Heart left ventricle (tissue), 13 donors: ENCODE measurements at regions not wholly inside any gene's neighbourhood (a gene's known extent, or its start where the extent isn't known, plus 50 kb on each side); places are given as distances from the start of the nearest gene placed in this dataset.

ENCODE experiments used
- POLR2A ChIP-seq, 2 donors: fragments of 450-650 bp; IDR thresholded peaks; one replicate each; pipeline ENCODE4 v1.6.1; 2017; ENCODE audit warnings: antibody characterized with exemption in 2 of 2, mild to moderate bottlenecking in 2 of 2, moderate library complexity in 2 of 2
- TF ChIP-seq, protein P1 (sequence below), 12 donors: fragments of 200-600 bp; sonication (generic) in 4 of 12; IDR thresholded peaks; one replicate each; pipeline versions ENCODE4 v1.5.0 to v1.8.0; 2018 to 2022; ENCODE audit warnings: antibody characterized with exemption in 12 of 12, mild to moderate bottlenecking in 5 of 12
- donor health status: ischemic (EF 13 %, LVEDD 7.1; RV severe dilation, severe dysfunction).
- donor health status: DM: no; HTN: yes; CAD: no.
- donor health status: DM: no; HTN: no; CAD: no.
- donor health status: ischemic (EF 25% LVEDD 6.9; RV normal size, moderate dysfunction).
- donor health status: ischemic (EF 25% LVEDD 5.7; RV mildly dilated, moderate dysfunction).
- donor health status: ischemic (EF 35%, LVEDD 5.7; RV mildly dilated, moderate dysfunction).
- donor health status: nonischemic (EF 11% LVEDD 7.7; RV severe dilation, severe dysfunction).
- donor health status: DM: yes; HTN: yes; CAD: no.
- donor health status: PGD.
- donor health status: ischemic (EF 29% LVEDD 5.4; RV normal size, mild dysfunction).
- donor health status: nonischemic (EF 23%, LVEDD 6.1; RV moderate dilation, normal function).

DNA sequence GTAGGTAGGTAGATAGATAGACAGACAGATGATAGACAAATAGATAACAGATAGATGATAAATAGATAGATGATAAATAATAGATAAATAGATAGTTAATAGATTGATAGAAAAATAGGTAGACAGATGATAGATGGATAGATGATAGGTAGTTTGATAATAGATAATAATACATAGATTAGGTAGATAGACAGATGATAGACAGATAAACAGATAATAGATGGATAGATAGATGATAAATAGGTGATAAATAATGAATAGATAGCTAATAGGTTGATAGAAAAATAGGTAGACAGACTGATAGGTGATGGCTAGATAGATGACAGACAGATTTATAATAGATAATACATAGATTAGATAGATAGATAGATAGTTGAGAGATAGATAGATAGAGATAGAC lies 350.5 kb upstream of the DPP6 start:
- TF ChIP-seq, protein P1, sequence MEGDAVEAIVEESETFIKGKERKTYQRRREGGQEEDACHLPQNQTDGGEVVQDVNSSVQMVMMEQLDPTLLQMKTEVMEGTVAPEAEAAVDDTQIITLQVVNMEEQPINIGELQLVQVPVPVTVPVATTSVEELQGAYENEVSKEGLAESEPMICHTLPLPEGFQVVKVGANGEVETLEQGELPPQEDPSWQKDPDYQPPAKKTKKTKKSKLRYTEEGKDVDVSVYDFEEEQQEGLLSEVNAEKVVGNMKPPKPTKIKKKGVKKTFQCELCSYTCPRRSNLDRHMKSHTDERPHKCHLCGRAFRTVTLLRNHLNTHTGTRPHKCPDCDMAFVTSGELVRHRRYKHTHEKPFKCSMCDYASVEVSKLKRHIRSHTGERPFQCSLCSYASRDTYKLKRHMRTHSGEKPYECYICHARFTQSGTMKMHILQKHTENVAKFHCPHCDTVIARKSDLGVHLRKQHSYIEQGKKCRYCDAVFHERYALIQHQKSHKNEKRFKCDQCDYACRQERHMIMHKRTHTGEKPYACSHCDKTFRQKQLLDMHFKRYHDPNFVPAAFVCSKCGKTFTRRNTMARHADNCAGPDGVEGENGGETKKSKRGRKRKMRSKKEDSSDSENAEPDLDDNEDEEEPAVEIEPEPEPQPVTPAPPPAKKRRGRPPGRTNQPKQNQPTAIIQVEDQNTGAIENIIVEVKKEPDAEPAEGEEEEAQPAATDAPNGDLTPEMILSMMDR (IDR thresholded peaks at IDR 0.05): no peak
- TF ChIP-seq POLR2A (IDR thresholded peaks at IDR 0.05): no peak
